ENCODE measurements at regions not wholly inside any gene's neighbourhood (a gene's known extent, or its start where the extent isn't known, plus 50 kb on each side); places are given as distances from the start of the nearest gene placed in this dataset.

DNA sequence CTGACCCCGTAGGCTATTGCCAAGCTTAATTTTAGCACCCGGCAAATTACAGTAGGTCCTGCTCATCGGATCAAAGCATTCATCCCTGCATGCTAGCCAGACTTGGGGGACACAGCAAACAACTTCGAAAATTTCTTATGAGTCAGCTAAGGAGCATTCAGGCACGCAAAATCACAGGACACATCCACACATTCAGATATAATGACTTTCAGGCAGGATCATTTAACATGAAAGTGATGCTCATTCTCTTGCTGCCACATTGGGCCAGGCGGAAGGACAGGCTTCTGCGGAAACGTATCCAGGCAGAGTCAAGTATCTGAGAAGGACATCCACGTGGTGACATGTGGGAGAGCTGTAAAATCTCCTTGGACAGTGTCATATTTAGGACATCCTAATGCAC lies 474.0 kb upstream of the NRP1 start:
- no peak for DNase-seq (ENCODE audit: low spot score)
- H3K36me3 ChIP-seq (ENCODE audit: low read depth): no peaks in the 10 kb centered on the region
- TF ChIP-seq, protein P1, sequence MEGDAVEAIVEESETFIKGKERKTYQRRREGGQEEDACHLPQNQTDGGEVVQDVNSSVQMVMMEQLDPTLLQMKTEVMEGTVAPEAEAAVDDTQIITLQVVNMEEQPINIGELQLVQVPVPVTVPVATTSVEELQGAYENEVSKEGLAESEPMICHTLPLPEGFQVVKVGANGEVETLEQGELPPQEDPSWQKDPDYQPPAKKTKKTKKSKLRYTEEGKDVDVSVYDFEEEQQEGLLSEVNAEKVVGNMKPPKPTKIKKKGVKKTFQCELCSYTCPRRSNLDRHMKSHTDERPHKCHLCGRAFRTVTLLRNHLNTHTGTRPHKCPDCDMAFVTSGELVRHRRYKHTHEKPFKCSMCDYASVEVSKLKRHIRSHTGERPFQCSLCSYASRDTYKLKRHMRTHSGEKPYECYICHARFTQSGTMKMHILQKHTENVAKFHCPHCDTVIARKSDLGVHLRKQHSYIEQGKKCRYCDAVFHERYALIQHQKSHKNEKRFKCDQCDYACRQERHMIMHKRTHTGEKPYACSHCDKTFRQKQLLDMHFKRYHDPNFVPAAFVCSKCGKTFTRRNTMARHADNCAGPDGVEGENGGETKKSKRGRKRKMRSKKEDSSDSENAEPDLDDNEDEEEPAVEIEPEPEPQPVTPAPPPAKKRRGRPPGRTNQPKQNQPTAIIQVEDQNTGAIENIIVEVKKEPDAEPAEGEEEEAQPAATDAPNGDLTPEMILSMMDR (IDR thresholded peaks at IDR 0.05; ENCODE audit: poor library complexity, severe bottlenecking): no peak

DNA sequence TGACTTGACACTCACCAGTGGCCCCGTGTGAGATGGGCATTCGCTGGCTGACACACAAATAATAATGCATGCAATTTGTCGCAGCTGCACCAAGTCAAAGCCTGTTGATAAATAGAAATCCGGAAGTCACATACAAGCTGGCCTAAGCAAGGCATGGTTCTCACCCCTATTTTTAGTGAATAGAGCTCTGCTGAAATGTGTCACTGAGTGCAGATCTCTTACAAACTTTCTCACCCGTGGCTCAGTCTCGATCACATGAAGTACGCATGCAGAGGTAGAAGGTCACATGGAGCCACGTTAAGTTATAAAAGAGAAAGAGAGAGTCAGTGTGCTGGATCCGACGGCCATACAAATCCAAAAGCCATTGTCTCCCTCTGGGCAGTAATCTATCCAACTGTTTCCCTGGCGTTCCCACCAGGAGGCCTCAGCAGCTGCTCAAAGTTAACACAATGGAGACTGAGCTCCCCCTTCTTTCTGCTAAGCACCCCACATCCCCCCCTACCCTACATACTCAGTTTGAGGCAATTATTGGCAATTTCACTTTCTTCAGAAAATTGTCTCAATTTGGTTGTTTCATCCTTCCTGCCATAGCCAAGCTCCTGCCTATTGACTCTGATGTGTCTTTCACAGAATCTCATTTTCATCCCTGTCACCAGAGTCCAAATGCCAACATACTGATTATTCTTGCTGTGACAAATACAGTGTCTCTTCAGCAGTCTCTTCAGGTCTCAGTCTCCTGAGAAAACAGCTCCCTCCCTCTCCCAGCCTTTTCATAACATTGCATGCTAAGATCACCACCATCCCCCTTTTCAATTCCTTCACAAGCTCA lies 473.3 kb upstream of the NRP1 start:
- no peak overlapping the region for H3K4me3 ChIP-seq (ENCODE audit: severe bottlenecking)
- peaks cover 4% of the 10 kb centered on the region for H3K4me1 ChIP-seq (ENCODE audit: insufficient read depth, poor library complexity, severe bottlenecking)
- no peak overlapping the region for H3K27ac ChIP-seq (ENCODE audit: poor library complexity, severe bottlenecking)
- H3K9me3 ChIP-seq (ENCODE audit: severe bottlenecking): no peaks in the 10 kb centered on the region
- TF ChIP-seq, protein P1 (IDR thresholded peaks at IDR 0.05; ENCODE audit: poor library complexity, severe bottlenecking): no peak
- H3K27me3 ChIP-seq (ENCODE audit: insufficient read depth, poor library complexity, severe bottlenecking): no peaks in the 10 kb centered on the region
- ATAC-seq (ENCODE audit: low read depth) (no peak), DNase-seq (ENCODE audit: low spot score) (no peak)
- no peaks in the 10 kb centered on the region for H3K36me3 ChIP-seq (ENCODE audit: low read depth)

More for the DNA sequence above, 474.0 kb upstream of the NRP1 start:
- no peak for ATAC-seq (ENCODE audit: low read depth)
- no peak overlapping the region for H3K4me3 ChIP-seq (ENCODE audit: severe bottlenecking)
- H3K9me3 ChIP-seq (ENCODE audit: severe bottlenecking): no peaks in the 10 kb centered on the region
- no peak overlapping the region for H3K27ac ChIP-seq (ENCODE audit: poor library complexity, severe bottlenecking)
- H3K27me3 ChIP-seq (ENCODE audit: insufficient read depth, poor library complexity, severe bottlenecking): no peaks in the 10 kb centered on the region
- H3K4me1 ChIP-seq (ENCODE audit: insufficient read depth, poor library complexity, severe bottlenecking): no peaks in the 10 kb centered on the region

DNA sequence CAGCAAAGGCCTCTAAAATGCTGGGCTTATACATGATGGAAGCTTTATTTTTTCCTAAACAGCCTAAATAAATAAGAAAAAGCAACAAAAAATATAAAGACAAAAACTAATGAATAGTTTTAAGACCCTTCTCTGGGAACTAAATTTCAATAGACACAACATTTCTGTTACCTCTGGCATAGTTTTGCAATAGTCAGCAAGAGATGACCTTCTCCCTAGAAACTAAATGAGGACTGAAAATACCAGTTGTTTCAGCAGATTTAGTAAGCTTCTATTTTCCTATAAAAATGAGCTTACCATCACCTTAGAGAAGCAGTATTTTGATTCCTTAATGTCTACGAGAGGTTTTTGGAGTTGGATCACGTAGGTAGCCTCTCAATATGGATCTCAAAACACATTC lies 471.4 kb upstream of the NRP1 start:
- no peak for ATAC-seq (ENCODE audit: low read depth)
- Histone ChIP-seq H3K27ac (ENCODE audit: poor library complexity, severe bottlenecking) (no peak overlapping the region), H3K4me3 (ENCODE audit: severe bottlenecking) (no peak overlapping the region), H3K4me1 (ENCODE audit: insufficient read depth, poor library complexity, severe bottlenecking) (peaks cover 16% of the 10 kb centered on the region), H3K27me3 (ENCODE audit: insufficient read depth, poor library complexity, severe bottlenecking) (no peaks in the 10 kb centered on the region), H3K36me3 (ENCODE audit: low read depth) (no peaks in the 10 kb centered on the region), H3K9me3 (ENCODE audit: severe bottlenecking) (no peaks in the 10 kb centered on the region)
- TF ChIP-seq, protein P1 (IDR thresholded peaks at IDR 0.05; ENCODE audit: poor library complexity, severe bottlenecking): no peak
- DNase-seq (ENCODE audit: low spot score): no peak

DNA sequence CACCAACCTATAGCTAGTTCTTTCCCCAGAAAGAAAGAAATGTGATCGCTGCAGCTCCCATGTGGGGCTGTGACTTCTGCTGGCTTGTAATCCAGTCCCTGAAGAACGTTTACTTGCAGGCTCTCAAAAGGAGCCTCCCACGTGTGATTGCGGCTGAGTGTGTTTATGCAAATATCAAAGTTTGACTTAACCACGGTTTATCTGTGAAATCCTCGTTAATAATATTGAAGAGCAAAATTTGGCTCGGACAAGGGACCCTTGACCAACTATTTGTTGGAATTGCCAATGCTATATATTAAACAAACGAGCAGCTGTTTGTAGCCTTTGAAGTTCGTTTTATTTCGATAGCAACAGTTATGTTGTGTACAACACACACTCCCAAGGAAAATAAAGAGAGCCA lies 470.1 kb upstream of the NRP1 start:
- H3K27ac ChIP-seq (ENCODE audit: poor library complexity, severe bottlenecking): no peak overlapping the region
- TF ChIP-seq, protein P1 (IDR thresholded peaks at IDR 0.05; ENCODE audit: poor library complexity, severe bottlenecking): no peak
- no peak overlapping the region for H3K4me3 ChIP-seq (ENCODE audit: severe bottlenecking)
- no peaks in the 10 kb centered on the region for H3K36me3 ChIP-seq (ENCODE audit: low read depth)
- peaks cover 16% of the 10 kb centered on the region for H3K4me1 ChIP-seq (ENCODE audit: insufficient read depth, poor library complexity, severe bottlenecking)
- ATAC-seq (ENCODE audit: low read depth): no peak
- H3K9me3 ChIP-seq (ENCODE audit: severe bottlenecking): no peaks in the 10 kb centered on the region
- no peaks in the 10 kb centered on the region for H3K27me3 ChIP-seq (ENCODE audit: insufficient read depth, poor library complexity, severe bottlenecking)
- DNase-seq (ENCODE audit: low spot score): no peak

DNA sequence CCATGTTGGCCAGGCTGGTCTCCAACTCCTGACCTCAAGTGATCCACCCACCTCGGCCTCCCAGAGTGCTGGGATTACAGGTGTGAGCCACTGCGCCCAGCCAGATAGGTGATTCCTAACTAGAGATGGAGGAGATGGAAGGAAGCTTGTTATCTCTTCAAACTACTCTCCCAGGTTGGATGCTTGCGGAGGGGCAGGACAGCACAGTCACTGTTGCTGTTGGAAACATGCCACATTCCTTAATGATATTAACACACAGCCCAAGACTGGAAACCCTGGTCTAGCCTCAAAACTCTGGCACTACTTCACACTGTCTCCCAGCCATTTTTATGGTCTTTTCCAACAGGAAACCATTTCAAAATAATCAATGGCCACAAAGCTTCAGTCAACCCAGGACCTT lies 468.8 kb upstream of the NRP1 start:
- peaks cover 16% of the 10 kb centered on the region for H3K4me1 ChIP-seq (ENCODE audit: insufficient read depth, poor library complexity, severe bottlenecking)
- no peaks in the 10 kb centered on the region for H3K36me3 ChIP-seq (ENCODE audit: low read depth)
- peak; percentile 66; the same call in 2 of the 3 replicates for ATAC-seq (ENCODE audit: low read depth)
- peak overlapping the region; percentile 13 for H3K27ac ChIP-seq (ENCODE audit: poor library complexity, severe bottlenecking)
- no peaks in the 10 kb centered on the region for H3K9me3 ChIP-seq (ENCODE audit: severe bottlenecking)
- no peak for DNase-seq (ENCODE audit: low spot score)
- H3K4me3 ChIP-seq (ENCODE audit: severe bottlenecking): no peak overlapping the region
- TF ChIP-seq, protein P1 (IDR thresholded peaks at IDR 0.05; ENCODE audit: poor library complexity, severe bottlenecking): no peak
- H3K27me3 ChIP-seq (ENCODE audit: insufficient read depth, poor library complexity, severe bottlenecking): no peaks in the 10 kb centered on the region
